HG02678 (cell line): ENCODE measurements at regions not wholly inside any gene's neighbourhood (a gene's known extent, or its start where the extent isn't known, plus 50 kb on each side); places are given as distances from the start of the nearest gene placed in this dataset.

Experiments
- ATAC-seq: cut with Tn5 transposase; IDR thresholded peaks from one replicate; pipeline ENCODE4 v1.9.1; 2021; ENCODE audit warnings: mild to moderate bottlenecking, moderate library complexity; ENCODE audit not compliant: unreplicated experiment

DNA sequence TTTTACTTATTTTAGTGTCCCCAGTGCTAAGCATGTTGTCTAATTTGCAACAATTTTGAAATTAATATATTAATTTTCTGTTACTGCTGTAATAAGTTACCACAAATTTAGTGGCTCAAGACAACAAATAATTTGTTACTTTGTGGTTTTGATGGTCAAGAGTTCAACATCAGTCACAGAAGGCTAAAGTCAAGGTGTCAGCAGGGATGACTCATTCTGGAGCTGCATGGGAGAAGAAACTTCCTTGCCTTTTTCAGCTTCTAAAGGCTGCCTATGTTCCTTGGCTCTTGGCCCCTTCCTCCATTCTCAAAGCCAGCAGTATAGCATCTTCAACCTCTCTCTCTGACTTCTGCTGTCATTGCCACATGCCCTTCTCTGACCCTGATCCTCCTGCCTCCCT lies 271.8 kb downstream of the HLX start:
- ATAC-seq, result no peak

DNA sequence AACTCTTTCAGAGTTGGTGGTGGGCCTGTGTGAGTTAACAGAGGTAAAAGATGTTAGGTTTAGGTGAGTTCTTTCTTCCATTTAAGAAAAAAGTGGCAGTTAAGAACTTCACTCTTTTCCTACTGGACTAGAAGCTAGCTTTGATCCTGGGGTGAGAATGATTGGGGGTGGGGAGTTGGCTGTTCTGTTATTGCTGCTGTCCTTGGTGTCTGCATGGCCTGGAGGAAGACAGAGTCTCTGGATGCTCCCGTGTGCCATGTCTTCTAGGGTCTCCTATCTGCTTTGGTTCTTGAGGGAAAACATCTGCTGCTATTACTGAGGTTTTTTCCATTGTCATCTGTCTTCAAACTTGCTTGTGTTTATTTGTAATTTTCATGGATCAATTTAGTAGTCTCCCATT lies 275.7 kb downstream of the HLX start:
- ATAC-seq, result no peak

DNA sequence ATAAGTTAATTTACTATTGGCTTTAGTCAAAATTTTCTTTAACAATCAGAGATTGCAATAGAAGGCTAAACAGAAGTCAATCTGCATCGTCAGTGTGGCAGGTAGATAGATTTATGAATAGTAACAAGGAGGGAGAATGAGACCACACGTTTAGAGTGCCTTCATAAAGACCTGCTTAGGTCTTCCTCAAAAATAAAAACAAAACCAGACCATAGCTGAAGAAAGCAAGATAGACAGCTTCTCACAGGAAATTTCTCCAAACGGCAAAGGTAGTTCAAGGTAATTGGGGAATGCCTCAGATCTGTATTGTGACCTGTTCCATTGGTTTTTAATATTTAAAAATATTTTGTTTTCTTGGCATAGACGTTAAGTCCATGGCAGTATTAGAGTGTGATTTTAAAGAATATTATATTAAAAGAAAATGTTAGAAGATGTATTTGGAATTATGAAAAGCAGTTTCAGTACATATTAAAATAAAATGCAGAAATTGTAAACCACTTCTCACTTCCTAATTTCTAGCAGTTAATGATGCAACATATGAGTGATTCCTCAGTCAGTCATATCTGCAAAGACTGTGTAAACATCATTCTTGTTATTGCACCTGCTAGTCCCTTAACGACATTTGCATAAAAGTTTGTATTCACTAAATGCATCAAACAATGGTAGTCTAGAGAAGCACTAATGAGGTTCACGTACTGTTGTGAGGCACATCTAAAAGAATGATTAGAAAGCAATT lies 278.0 kb downstream of the HLX start:
- peak; percentile 86 for ATAC-seq

DNA sequence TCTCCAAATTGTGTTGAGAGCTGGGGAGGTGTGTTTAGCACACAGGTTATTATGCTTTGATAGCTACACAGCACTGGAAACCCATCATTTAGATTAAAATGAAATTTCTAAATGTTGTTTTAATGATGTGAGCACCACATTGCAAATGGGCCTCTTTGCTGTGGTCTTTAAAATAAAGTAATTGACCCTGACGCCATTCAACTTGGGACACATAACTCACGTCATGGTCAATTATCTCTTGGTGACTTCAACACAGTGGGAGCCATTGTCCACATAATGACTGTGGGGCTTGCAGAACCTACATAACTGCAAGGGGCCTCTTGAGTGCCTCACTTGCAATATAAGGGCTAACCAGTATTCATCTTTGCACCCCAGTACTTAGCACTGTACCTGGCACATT lies 280.4 kb downstream of the HLX start:
- ATAC-seq, result no peak

DNA sequence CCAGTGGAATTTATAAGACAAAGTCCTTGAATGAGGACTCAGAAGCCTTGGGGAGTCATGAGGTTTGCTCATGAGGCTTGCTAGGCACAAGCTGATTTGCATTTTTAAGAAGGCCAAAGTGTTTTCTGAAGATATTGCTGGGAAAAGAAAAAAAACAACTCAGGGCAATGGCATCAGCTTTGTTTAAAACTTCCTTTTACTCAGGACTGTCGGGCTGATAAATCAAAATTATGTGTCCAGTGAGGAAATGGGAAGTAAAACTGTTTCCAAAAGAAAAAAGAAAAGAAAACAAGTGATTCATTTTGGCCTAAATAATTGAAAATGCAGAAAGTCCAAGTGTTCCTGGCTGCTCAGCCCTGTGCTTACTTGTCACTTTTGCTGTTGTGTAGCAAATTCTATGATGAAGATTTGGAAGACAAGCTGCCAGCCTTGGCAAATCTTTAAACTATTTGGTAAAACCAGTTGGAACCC lies 282.4 kb downstream of the HLX start:
- no peak for ATAC-seq

- ATAC-seq, result no peak
Measured at GRCh38 chr1:221162352-221162751, 283.1 kb downstream of the HLX start.

DNA sequence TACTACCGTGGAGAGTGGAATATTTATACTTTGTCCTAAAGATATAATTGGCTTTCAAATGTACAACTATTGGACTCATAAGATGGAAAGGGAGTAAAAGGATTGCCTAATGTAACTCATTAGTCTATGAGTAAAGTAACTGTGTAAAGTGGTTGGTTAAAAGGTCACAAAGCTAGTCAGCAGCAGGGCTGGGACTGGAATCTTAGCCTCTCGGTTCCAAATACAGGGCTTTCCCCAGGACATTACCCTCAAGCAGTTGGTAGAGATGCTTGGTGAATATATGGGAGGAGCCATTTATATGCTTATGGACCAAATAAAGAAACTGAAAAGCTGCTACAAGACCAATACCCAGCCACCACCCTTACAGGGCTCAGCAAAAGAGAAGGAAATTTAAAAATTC lies 283.7 kb downstream of the HLX start:
- ATAC-seq, result no peak

GRCh38 chr1:221164029-221164428 lies 284.8 kb downstream of the HLX start:
- ATAC-seq, result no peak

GRCh38 chr1:221164951-221165838 lies 286.0 kb downstream of the HLX start:
- ATAC-seq, result no peak

- no peak for ATAC-seq
Measured at GRCh38 chr1:221165839-221166500, 286.7 kb downstream of the HLX start.

GRCh38 chr1:221166559-221167318 lies 287.5 kb downstream of the HLX start:
- peak; percentile 66 for ATAC-seq

- ATAC-seq, result no peak
Measured at GRCh38 chr1:221169447-221169889, 290.2 kb downstream of the HLX start.

DNA sequence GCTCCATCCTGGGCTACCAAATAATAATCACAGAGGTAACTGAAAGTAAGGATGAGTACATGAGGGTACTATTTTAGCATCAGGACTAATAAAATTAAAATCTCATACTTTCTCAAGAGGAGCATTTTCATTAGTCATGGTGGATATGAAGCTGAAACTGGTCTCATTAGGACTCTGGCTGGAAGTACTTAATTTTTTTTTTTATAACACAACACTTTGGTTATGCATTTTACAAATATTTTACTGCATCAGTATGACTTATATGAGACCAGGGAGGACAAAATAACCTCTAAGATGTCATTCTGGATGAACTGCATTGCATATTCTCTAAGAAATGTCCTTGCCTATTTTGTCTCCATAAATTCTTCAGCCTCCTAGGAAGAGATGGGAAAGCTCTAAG lies 290.9 kb downstream of the HLX start:
- no peak for ATAC-seq

DNA sequence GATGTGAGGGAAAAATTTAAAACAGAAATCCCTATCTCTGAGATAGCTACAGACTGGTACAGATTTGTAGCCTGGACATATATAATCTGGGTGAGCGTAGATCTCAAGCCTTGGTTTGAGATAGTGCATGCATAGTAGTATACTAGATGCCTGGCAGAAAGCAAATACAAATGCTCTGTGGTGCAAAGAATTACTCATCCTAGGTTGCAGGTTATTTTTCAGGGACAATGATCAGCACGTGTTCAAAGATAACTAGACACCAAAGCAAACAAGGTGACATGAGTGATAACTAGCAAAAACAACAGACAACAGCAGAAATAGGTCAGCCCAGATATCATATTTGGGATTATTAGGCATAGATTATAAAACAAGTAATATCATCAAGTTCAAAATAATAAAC lies 292.5 kb downstream of the HLX start:
- no peak for ATAC-seq

DNA sequence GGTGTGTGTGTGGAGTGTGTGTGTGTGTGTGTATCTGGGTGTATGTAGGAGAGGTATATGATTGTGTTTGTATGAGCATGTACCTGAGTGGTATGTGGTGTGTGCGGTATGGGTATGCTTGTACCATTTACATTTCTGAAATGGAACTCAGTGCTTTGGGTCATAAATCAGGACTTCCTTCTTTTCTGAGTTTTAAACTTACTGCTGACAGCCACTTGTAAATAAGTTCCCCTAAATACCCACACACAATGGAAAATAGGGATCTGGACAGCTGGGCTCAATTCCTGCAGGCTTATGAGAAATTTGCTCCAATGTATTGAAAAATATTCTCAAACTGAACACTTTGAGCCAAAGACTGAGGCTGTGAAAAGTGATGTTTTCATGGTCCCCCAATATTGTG lies 293.6 kb downstream of the HLX start:
- ATAC-seq, result no peak

GRCh38 chr1:221174330-221174993 lies 295.2 kb downstream of the HLX start:
- no peak for ATAC-seq

GRCh38 chr1:221175249-221175648 lies 296.0 kb downstream of the HLX start:
- ATAC-seq, result no peak

GRCh38 chr1:221180704-221181368 lies 301.6 kb downstream of the HLX start:
- no peak for ATAC-seq

- no peak for ATAC-seq
Measured at GRCh38 chr1:221182791-221183533, 303.7 kb downstream of the HLX start.
